Testis (tissue), 2 donors: ENCODE measurements at regions not wholly inside any gene's neighbourhood (a gene's known extent, or its start where the extent isn't known, plus 50 kb on each side); places are given as distances from the start of the nearest gene placed in this dataset.

Experiments
- POLR2A ChIP-seq: fragments of 450-650 bp; IDR thresholded peaks from one replicate; pipeline ENCODE4 v1.6.1; 2017; ENCODE audit warnings: antibody characterized with exemption, mild to moderate bottlenecking, moderate library complexity
- TF ChIP-seq, protein P1 (sequence below), 3 experiments: fragments of 450-650 bp in 2 of 3; fragments of 200-600 bp in 1 of 3; sonication (generic) in 1 of 3; IDR thresholded peaks; one replicate each; pipeline ENCODE4 v1.5.1; 2016 to 2019; ENCODE audit warnings: antibody characterized with exemption in 3 of 3, mild to moderate bottlenecking in 2 of 3, moderate library complexity in 1 of 3

- TF ChIP-seq, protein P1, sequence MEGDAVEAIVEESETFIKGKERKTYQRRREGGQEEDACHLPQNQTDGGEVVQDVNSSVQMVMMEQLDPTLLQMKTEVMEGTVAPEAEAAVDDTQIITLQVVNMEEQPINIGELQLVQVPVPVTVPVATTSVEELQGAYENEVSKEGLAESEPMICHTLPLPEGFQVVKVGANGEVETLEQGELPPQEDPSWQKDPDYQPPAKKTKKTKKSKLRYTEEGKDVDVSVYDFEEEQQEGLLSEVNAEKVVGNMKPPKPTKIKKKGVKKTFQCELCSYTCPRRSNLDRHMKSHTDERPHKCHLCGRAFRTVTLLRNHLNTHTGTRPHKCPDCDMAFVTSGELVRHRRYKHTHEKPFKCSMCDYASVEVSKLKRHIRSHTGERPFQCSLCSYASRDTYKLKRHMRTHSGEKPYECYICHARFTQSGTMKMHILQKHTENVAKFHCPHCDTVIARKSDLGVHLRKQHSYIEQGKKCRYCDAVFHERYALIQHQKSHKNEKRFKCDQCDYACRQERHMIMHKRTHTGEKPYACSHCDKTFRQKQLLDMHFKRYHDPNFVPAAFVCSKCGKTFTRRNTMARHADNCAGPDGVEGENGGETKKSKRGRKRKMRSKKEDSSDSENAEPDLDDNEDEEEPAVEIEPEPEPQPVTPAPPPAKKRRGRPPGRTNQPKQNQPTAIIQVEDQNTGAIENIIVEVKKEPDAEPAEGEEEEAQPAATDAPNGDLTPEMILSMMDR (IDR thresholded peaks at IDR 0.05), result no peak
- no peak for TF ChIP-seq POLR2A
Observed at GRCh38 chr1:200253774-200254495, 155.9 kb downstream of the ZNF281 start.
